Putamen (tissue), 1 donor: ENCODE measurements at regions not wholly inside any gene's neighbourhood (a gene's known extent, or its start where the extent isn't known, plus 50 kb on each side); places are given as distances from the start of the nearest gene placed in this dataset.
"Not testable (repeated sequence)": the region's sequence is repeated elsewhere in the genome, so short reads cannot be mapped to it uniquely, and the experiment has no call there.

Source experiments
- DNase-seq: peaks from one replicate; pipeline ENCODE4 v3.0.0-alpha.2; 2016; ENCODE audit warnings: low spot score

- DNase-seq, result no peak
Measured at GRCh38 chr7:19296617-19297016, 151.4 kb upstream of the FERD3L start.

DNA sequence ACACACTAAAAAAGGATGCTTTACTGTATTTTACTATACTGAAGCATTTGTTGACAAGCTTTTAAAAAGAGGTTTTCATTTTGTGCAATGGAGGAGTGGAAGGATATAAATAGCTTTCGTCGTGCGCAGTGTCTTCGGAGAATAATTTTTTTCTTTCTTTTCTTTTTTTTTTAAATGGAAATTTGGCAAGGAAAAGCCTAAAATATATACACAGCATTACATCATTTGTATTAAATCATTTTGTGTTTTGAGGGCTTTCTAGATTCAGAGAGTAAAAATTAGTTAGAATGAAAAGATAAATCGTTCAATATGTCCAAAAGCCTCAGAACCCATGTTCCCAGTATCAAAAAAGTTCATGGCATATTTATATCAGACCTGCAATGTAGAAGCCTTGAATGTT, 150.2 kb upstream of the FERD3L start:
- no peak for DNase-seq

DNA sequence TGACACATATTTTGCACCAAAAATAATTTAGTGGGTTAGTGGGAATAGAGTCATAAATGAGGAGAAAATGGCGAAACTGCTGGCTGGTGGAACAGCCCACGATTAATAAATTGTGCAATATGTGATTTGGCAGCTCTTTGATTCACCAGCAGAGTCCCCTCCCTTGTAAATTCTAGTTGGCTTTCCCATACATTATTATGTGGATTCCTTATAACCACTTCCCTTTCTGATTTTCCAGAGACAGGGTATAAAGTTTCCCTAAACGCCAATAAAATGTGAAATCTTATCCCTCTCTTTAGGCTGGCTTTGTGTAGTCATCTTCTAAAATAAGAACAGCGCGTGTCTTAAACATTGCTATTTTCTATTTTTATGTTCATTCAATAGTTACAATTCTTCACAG, 149.4 kb upstream of the FERD3L start:
- DNase-seq, result no peak

DNA sequence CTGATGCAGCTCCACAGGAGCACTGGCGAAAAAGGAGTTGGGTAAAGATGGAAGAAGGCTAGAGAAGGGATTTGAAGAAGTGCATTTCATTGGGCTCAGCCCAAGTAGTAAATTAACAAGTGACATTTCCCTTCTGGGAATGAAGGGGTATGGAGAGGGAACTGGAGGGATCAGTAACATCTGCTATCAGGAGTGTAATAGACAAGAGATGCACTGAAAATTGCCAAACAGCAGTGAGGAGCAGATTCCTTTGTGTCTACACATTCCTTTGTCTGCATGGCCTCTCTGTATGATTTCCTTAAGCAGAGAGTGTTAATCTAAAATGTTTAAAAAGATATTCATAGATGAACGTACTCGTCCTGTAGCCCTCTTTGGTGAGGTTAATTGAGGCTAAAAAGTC, 148.2 kb upstream of the FERD3L start:
- DNase-seq, result no peak

GRCh38 chr7:19290968-19291367, 145.7 kb upstream of the FERD3L start:
- no peak for DNase-seq

DNA sequence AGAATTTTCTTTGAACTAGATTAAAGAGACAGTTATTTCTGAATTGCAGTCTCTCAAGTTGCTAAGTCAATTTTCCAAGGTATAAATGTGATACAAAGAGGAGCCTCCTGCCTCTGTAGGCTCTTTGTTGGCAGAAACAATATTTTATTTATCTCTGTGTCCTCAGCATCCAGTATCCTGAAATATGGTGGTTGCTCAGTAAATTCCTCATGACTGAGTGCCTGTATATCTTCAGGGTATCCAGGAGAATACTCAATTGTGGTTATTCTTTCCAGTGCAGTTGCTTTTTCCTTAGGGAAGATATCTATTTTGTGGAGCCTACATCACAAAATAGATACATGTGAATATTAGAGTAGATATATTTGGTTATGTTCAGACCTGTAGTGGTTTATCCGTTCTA, 144.8 kb upstream of the FERD3L start:
- no peak for DNase-seq

GRCh38 chr7:19284596-19285300, 139.5 kb upstream of the FERD3L start:
- no peak for DNase-seq

DNA sequence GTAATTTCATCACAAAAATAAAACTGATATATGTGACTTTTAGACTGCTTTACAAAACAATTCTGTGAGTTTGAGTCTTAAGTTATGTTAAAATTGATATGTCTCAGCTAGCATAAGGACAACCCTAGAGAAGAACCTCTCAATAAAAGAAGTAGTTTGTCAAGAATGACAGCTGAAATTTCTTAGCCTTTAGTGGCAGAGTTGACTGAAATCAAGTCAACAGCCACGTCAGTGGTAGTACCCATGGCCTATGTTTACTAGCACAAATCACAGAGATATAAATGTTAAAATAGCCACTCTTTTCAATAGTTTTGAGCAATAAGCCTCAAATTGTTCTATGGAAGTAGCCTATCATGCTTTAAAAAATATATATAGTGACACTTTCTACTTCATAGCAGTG, 138.9 kb upstream of the FERD3L start:
- DNase-seq, result no peak

- DNase-seq, result no peak
Measured at GRCh38 chr7:19275000-19275399, 129.8 kb upstream of the FERD3L start.

DNA sequence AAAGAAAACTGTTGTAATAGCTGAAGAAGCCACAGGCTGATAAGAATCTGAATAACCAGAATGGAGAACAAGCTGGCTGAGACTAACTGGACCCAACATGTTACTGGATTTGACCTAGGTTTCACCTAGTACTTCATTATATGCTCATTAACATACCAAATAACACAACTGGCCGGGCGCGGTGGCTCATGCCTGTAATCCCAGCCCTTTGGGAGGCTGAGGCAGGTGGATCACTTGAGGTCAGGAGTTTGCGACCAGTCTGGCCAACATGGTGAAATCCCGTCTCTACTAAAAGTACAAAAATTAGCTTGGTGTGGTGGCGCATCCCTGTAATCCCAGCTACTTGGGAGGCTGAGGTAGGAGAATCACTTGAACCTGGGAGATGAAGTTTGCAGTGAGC, 127.1 kb upstream of the FERD3L start:
- not testable (repeated sequence) for DNase-seq

GRCh38 chr7:19269301-19269700, 124.1 kb upstream of the FERD3L start:
- DNase-seq, result no peak

DNA sequence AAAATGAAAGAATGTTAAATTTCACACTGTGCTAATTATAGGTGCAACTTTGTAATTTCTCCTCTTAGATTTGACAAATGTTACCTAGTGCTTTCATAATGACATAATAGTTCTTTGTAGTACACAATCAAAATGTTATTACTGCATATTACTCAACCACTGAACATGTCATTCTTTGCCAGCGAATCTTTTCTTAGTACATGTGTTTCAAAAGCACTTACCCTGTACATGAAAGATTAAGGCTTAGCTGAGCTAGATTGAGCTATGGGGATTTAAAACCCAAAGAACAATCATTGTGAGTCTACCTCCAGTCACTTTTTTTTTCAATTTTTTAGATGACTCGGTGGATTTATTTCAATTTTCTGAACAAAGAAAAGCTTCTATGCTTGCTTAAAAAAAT, 123.5 kb upstream of the FERD3L start:
- no peak for DNase-seq

DNA sequence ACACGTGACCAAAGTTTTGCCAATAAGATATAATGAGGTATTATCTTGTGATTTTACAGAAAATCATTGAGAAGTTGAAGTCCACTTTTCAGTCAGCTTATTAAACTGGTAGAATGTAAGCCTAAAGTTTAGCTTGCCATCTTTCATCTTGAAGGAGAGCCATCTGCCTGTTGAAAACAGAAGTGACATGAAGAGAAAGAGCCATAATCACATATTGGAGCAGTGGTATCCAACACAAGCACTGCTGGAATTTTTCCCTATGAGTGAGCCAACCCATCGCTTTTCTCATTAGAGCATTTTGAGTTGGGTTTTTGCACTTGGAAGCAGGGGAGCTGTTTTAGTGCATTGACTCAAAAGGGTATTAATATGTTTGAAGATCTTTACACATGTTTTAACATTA, 117.6 kb upstream of the FERD3L start:
- no peak for DNase-seq

DNA sequence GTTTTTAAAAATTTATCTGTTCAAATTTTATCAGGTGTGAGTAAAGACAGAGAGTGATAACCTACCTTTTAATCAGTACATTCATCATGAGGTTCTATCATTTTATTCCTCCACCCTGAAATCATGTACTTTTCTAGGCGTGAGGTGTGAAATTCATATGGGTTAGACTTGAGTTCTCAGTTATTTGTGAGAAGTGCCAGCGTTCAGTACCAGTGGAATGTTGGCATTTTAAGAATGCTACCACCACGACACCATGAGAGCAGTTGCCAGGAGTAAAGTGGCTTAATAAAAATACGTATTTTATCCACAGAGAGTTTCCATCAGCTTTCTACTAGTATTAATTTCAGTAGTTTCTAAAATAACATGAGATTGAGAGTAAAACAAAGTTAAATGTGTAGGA, 104.1 kb upstream of the FERD3L start:
- no peak for DNase-seq

DNA sequence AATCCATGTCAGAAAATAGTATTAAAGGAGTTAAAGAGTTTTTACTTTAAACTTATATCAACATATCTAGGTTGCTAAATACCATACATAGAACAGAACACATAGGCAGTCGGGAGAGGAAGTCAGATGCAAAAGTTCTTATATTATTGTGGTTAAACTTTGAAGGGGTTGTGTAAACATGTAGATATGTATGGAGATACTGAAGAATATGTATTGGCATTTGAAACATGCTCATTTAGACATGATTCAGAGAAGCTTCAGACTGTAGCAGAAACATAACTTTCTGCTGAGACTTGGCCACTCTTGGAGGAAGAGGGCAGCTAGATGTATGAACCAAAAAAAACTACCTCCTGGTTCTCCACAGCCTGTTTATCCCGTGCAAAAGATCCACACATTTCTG, 103.5 kb upstream of the FERD3L start:
- DNase-seq, result no peak

- DNase-seq, result no peak
Measured at GRCh38 chr7:19248115-19248514, 102.9 kb upstream of the FERD3L start.

- no peak for DNase-seq
Measured at GRCh38 chr7:19247017-19247416, 101.8 kb upstream of the FERD3L start.

DNA sequence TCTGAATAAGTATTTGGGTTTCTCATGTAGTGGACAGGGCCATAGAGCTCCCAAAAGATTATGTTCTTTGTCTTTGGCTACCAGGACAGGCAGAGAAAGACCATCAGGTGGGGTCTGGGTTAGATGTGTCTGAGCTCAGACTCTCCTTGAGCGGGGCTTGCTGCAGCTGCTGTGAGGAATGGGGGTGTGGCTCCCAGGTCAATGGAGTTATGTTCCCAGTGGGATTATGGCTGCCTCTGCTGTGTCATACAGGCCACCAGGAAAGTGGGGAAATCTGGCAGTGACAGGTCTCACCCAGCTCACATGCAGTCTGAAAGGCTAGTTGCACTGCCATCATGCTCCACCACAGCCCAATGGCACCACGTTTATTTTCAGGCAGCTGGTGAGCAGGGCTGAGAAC, 97.0 kb upstream of the FERD3L start:
- DNase-seq, result no peak

GRCh38 chr7:19239951-19240350, 94.7 kb upstream of the FERD3L start:
- DNase-seq, result no peak

- DNase-seq, result no peak
Measured at GRCh38 chr7:19235680-19236079, 90.5 kb upstream of the FERD3L start.

DNA sequence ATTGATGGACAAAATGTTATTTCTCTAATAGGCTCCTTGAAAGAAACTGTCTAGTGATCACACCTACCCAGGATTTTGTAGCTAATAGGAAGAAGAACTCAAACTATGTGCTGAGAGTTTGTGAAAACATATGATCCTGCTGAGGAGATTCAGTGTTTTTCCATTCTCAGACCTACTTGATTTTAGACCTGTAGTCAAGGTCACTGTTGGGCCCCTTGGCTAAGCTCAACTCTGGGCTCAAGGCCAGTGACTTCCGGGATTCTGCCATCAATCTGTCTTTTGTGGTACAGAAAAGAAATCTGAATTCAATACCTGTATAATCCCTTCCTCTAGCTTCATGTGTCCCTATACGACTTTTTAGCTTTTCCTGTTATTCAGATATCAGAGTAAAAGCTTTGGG, 79.7 kb upstream of the FERD3L start:
- DNase-seq, result no peak

- DNase-seq, result no peak
Measured at GRCh38 chr7:19215412-19215811, 70.2 kb upstream of the FERD3L start.

DNA sequence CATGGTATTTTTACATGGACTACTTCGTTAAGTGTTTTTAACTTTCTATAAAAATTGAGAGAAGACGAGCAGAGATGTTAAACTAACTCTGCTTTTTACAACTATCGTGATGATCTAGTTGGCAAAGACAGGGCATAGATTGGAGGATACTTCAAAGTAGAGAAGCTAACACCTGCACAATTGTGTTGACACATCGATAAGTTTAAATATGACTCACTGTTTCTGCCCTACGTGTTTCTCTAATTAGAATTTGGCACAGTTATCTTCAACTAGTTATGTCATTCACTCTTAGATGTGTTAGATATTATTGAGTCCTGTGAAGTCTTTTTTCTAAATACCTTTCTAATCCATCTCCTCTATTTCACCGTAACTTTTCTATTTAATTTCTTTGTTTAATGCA, 68.5 kb upstream of the FERD3L start:
- DNase-seq, result peak; percentile 34

DNA sequence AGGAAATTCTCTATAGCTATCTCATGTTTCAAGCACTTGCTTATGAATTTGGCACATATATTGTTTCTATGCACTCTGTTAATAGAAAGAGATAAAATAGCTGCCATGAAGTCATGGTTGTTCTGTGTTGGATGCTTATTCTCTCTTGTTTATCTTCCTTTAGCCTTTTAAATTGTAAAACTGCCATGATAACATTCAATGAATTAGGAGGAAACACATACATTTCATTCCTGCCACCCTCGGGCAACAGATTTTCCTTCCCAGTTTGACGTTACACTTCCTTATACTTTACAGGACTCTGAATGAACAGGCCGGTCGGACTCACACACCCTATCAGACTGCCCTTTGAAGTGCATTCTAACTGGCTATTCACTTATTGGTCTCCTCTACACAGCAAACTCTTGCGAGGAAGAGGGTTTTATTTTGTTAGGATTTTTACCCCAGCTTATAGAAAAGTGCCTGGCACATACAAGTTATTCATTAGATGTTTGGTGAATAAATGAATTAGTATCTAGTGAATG, 65.7 kb upstream of the FERD3L start:
- no peak for DNase-seq
